CD4-positive, alpha-beta memory T cell (primary cell): ENCODE measurements at regions not wholly inside any gene's neighbourhood (a gene's known extent, or its start where the extent isn't known, plus 50 kb on each side); places are given as distances from the start of the nearest gene placed in this dataset.

Source experiments
- CTCF ChIA-PET: fragments of 350-600 bp; sonication (Branson Sonifier 250); formaldehyde crosslinking; loops from one replicate; lab custom pipeline; 2021; ENCODE audit warnings: inconsistent platforms; ENCODE audit not compliant: partially characterized antibody; lab: Charles Lee
- POLR2A ChIA-PET: fragments of 350-600 bp; sonication (Branson Sonifier 250); formaldehyde crosslinking; loops from one replicate; lab custom pipeline; 2021; ENCODE audit not compliant: partially characterized antibody; lab: Charles Lee
- DNase-seq, 5 donors: peaks; one replicate each; pipeline versions ENCODE4 v3.0.0 to v3.0.0-alpha.2; 2020 to 2022; ENCODE audit warnings: mixed read lengths in 1 of 5
- H3K27ac ChIP-seq: one replicate; pipeline ENCODE4 v1.7.0; 2013; ENCODE audit warnings: low read depth, low read length
- H3K27me3 ChIP-seq: 2 replicates; pipeline ENCODE4 v1.7.0; 2013; ENCODE audit warnings: mild to moderate bottlenecking, low read length, moderate library complexity; ENCODE audit not compliant: insufficient read depth
- H3K36me3 ChIP-seq: 2 replicates; pipeline ENCODE4 v1.7.0; 2013; ENCODE audit warnings: mild to moderate bottlenecking, low read length, moderate library complexity; ENCODE audit not compliant: insufficient read depth
- H3K4me1 ChIP-seq: 2 replicates; pipeline ENCODE4 v1.7.0; 2013; ENCODE audit warnings: mild to moderate bottlenecking, low read length, moderate library complexity; ENCODE audit not compliant: insufficient read depth
- H3K4me3 ChIP-seq, 2 donors: one replicate each; pipeline ENCODE4 v1.7.0; 2013; ENCODE audit warnings: low read length in 2 of 2, mild to moderate bottlenecking in 1 of 2
- H3K9me3 ChIP-seq, 2 donors: one replicate each; pipeline ENCODE4 v1.7.0; 2013; ENCODE audit warnings: low read length in 2 of 2, control low read depth in 1 of 2; ENCODE audit not compliant: control insufficient read depth in 1 of 2
- H3K27ac Mint-ChIP-seq, 7 donors: one replicate each; pipeline ENCODE4 v1.8.0; 2020 to 2021; ENCODE audit warnings: mixed read lengths in 7 of 7, mild to moderate bottlenecking in 6 of 7, inconsistent platforms in 3 of 7, moderate library complexity in 3 of 7
- H3K27me3 Mint-ChIP-seq, 2 donors: one replicate each; pipeline ENCODE4 v1.8.0; 2020 to 2021; ENCODE audit warnings: mixed read lengths in 2 of 2
- H3K36me3 Mint-ChIP-seq, 2 donors: one replicate each; pipeline ENCODE4 v1.8.0; 2020 to 2021; ENCODE audit warnings: mixed read lengths in 2 of 2, inconsistent platforms in 1 of 2, mild to moderate bottlenecking in 1 of 2
- H3K4me1 Mint-ChIP-seq, 4 donors: one replicate each; pipeline ENCODE4 v1.8.0; 2020 to 2021; ENCODE audit warnings: mixed read lengths in 4 of 4, mild to moderate bottlenecking in 1 of 4
- H3K4me3 Mint-ChIP-seq, 8 donors: one replicate each; pipeline ENCODE4 v1.8.0; 2020 to 2021; ENCODE audit warnings: mixed read lengths in 8 of 8, mild to moderate bottlenecking in 7 of 8, moderate library complexity in 6 of 8, inconsistent platforms in 3 of 8
- H3K9me3 Mint-ChIP-seq, 8 donors: one replicate each; pipeline ENCODE4 v1.8.0; 2020 to 2021; ENCODE audit warnings: mixed read lengths in 8 of 8, mild to moderate bottlenecking in 5 of 8, inconsistent platforms in 3 of 8, moderate library complexity in 1 of 8
- intact Hi-C: fragments of 100-400 bp; cut with micrococcal nuclease; formaldehyde crosslinking; loops from one replicate; pipeline ENCODE4 v1.15.1; 2023

GRCh38 chr2:16272038-16272788 is 331.9 kb downstream of the MYCN start:
- Mint-ChIP-seq H3K27ac (no peak overlapping the region), H3K4me3 (no peak overlapping the region), H3K36me3 (no peaks in the 10 kb centered on the region), H3K9me3 (peaks cover 0 to 5% (median 0%) of the 10 kb centered on the region in 8 donors), H3K4me1 (no peaks in the 10 kb centered on the region), H3K27me3 (no peaks in the 10 kb centered on the region)
- Histone ChIP-seq H3K36me3 (no peaks in the 10 kb centered on the region), H3K9me3 (no peaks in the 10 kb centered on the region), H3K4me3 (no peak overlapping the region), H3K27ac (no peak overlapping the region), H3K27me3 (no peaks in the 10 kb centered on the region), H3K4me1 (no peaks in the 10 kb centered on the region)
- intact Hi-C loops: no loop called here
- CTCF ChIA-PET: no interaction called here
- POLR2A ChIA-PET: no interaction called here
- DNase-seq: no peak

- no peak overlapping the region for H3K4me3 Mint-ChIP-seq
- intact Hi-C loops: no loop called here
- Histone ChIP-seq H3K27me3 (no peaks in the 10 kb centered on the region), H3K4me1 (no peaks in the 10 kb centered on the region), H3K27ac (no peak overlapping the region), H3K36me3 (no peaks in the 10 kb centered on the region), H3K4me3 (no peak overlapping the region), H3K9me3 (no peaks in the 10 kb centered on the region)
- H3K27ac Mint-ChIP-seq: no peak overlapping the region
- no peaks in the 10 kb centered on the region for H3K36me3 Mint-ChIP-seq
- H3K4me1 Mint-ChIP-seq: no peaks in the 10 kb centered on the region
- CTCF ChIA-PET: no interaction called here
- peaks cover 0 to 5% (median 0%) of the 10 kb centered on the region in 8 donors for H3K9me3 Mint-ChIP-seq
- POLR2A ChIA-PET: no interaction called here
- DNase-seq: no peak
- H3K27me3 Mint-ChIP-seq: no peaks in the 10 kb centered on the region
Measured at GRCh38 chr2:16271231-16271896, 331.0 kb downstream of the MYCN start.

GRCh38 chr2:16270441-16270840 is 330.1 kb downstream of the MYCN start:
- Mint-ChIP-seq H3K4me1 (no peaks in the 10 kb centered on the region), H3K27me3 (no peaks in the 10 kb centered on the region), H3K4me3 (no peak overlapping the region), H3K36me3 (no peaks in the 10 kb centered on the region), H3K9me3 (peaks cover 0 to 5% (median 0%) of the 10 kb centered on the region in 8 donors), H3K27ac (no peak overlapping the region)
- Histone ChIP-seq H3K27me3 (no peaks in the 10 kb centered on the region), H3K36me3 (no peaks in the 10 kb centered on the region), H3K9me3 (no peaks in the 10 kb centered on the region), H3K4me1 (no peaks in the 10 kb centered on the region), H3K27ac (no peak overlapping the region), H3K4me3 (no peak overlapping the region)
- intact Hi-C loops: no loop called here
- DNase-seq: no peak
- ChIA-PET CTCF (no interaction called here), POLR2A (no interaction called here)

- ChIA-PET POLR2A (no interaction called here), CTCF (no interaction called here)
- H3K4me1 Mint-ChIP-seq: no peaks in the 10 kb centered on the region
- Histone ChIP-seq H3K36me3 (no peaks in the 10 kb centered on the region), H3K9me3 (no peaks in the 10 kb centered on the region), H3K27me3 (no peaks in the 10 kb centered on the region), H3K4me1 (no peaks in the 10 kb centered on the region), H3K27ac (no peak overlapping the region), H3K4me3 (no peak overlapping the region)
- H3K36me3 Mint-ChIP-seq: no peaks in the 10 kb centered on the region
- intact Hi-C loops: no loop called here
- peaks cover 0 to 9% (median 0%) of the 10 kb centered on the region in 8 donors for H3K9me3 Mint-ChIP-seq
- H3K27ac Mint-ChIP-seq: no peak overlapping the region
- no peak overlapping the region for H3K4me3 Mint-ChIP-seq
- no peak for DNase-seq
- H3K27me3 Mint-ChIP-seq: no peaks in the 10 kb centered on the region
Measured at GRCh38 chr2:16268301-16269000, 328.1 kb downstream of the MYCN start.

- H3K27ac Mint-ChIP-seq: no peak overlapping the region
- DNase-seq: no peak
- H3K36me3 Mint-ChIP-seq: no peaks in the 10 kb centered on the region
- Histone ChIP-seq H3K4me3 (no peak overlapping the region), H3K27ac (no peak overlapping the region), H3K27me3 (no peaks in the 10 kb centered on the region), H3K36me3 (no peaks in the 10 kb centered on the region), H3K4me1 (no peaks in the 10 kb centered on the region), H3K9me3 (no peaks in the 10 kb centered on the region)
- no peaks in the 10 kb centered on the region for H3K4me1 Mint-ChIP-seq
- ChIA-PET POLR2A (no interaction called here), CTCF (no interaction called here)
- H3K4me3 Mint-ChIP-seq: no peak overlapping the region
- no peaks in the 10 kb centered on the region for H3K27me3 Mint-ChIP-seq
- peaks cover 0 to 9% (median 0%) of the 10 kb centered on the region in 8 donors for H3K9me3 Mint-ChIP-seq
- intact Hi-C loops: no loop called here
Measured at GRCh38 chr2:16266571-16266970, 326.2 kb downstream of the MYCN start.

GRCh38 chr2:16264931-16265540 is 324.7 kb downstream of the MYCN start:
- no peak overlapping the region for H3K4me3 Mint-ChIP-seq
- Histone ChIP-seq H3K4me1 (no peaks in the 10 kb centered on the region), H3K4me3 (no peak overlapping the region), H3K27me3 (no peaks in the 10 kb centered on the region), H3K36me3 (no peaks in the 10 kb centered on the region), H3K9me3 (no peaks in the 10 kb centered on the region), H3K27ac (no peak overlapping the region)
- no peaks in the 10 kb centered on the region for H3K4me1 Mint-ChIP-seq
- CTCF ChIA-PET: no interaction called here
- H3K27me3 Mint-ChIP-seq: no peaks in the 10 kb centered on the region
- POLR2A ChIA-PET: no interaction called here
- DNase-seq: no peak
- H3K9me3 Mint-ChIP-seq: peaks cover 0 to 9% (median 0%) of the 10 kb centered on the region in 8 donors
- no peak overlapping the region for H3K27ac Mint-ChIP-seq
- intact Hi-C loops: no loop called here
- no peaks in the 10 kb centered on the region for H3K36me3 Mint-ChIP-seq

- intact Hi-C loops: no loop called here
- H3K4me3 ChIP-seq: no peak overlapping the region
- no peak overlapping the region for H3K27ac Mint-ChIP-seq
- H3K27me3 ChIP-seq: no peaks in the 10 kb centered on the region
- POLR2A ChIA-PET: no interaction called here
- H3K9me3 ChIP-seq: no peaks in the 10 kb centered on the region
- H3K36me3 ChIP-seq: no peaks in the 10 kb centered on the region
- no peak overlapping the region for H3K4me3 Mint-ChIP-seq
- no peaks in the 10 kb centered on the region for H3K4me1 Mint-ChIP-seq
- no peak for DNase-seq
- peaks cover 0 to 9% (median 0%) of the 10 kb centered on the region in 8 donors for H3K9me3 Mint-ChIP-seq
- no peaks in the 10 kb centered on the region for H3K36me3 Mint-ChIP-seq
- no peak overlapping the region for H3K27ac ChIP-seq
- CTCF ChIA-PET: no interaction called here
- no peaks in the 10 kb centered on the region for H3K27me3 Mint-ChIP-seq
- H3K4me1 ChIP-seq: no peaks in the 10 kb centered on the region
Measured at GRCh38 chr2:16264491-16264890, 324.1 kb downstream of the MYCN start.
